NCI-H2227 treated with DMSO at 0.1 percent for 48 hours (cell line): ENCODE measurements at regions not wholly inside any gene's neighbourhood (a gene's known extent, or its start where the extent isn't known, plus 50 kb on each side); places are given as distances from the start of the nearest gene placed in this dataset.

Source experiments
- DNase-seq: peaks from one replicate; lab custom pipeline; 2025; lab: John Stamatoyannopoulos, UW

DNA sequence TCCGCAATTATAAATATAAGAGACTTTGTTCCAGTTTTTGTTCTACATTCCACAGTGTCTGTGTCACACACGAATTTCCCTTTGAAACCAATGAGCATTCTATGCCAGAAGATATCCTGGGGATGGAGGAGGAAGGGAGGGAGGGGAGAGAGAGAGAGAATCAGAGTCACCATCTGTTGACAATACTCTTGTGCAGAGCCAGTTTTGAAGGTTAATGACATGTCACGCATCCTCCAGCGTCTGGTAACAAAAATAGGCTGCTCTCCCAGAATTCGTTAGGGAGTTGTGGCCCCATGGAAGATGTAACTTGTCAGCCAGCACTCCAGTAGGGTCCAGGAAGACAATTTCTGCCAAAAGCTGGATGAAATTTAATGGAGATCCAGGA lies 213.5 kb upstream of the KRR1 start:
- DNase-seq = peak; percentile 86

DNA sequence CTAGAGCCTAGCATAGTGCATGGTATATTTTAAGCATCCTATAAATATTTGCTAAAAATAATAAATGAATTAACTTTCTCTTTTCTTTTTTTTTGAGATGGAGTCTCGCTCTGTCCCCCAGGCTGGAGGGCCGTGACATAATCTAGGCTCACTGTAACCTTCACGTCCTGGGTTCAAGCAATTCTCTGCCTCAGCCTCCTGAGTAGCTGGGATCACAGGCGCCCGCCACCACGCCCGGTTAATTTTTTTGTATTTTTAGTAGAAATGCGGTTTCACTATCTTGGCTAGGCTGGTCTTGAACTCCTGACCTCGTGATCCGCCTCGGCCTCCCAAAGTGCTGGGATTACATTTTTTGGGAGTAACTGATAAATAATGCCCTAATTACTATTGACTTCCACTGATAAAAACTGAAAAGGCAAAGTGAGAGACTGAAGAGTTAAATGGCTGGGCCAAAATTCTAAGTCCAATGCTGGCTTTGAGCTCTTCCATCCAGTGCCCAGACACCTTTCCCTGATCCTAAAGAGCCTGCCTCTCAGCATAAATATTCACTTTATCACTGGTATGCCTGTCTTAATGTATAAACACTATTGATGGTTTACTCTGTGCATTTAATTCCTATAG lies 213.0 kb upstream of the KRR1 start:
- no peak for DNase-seq

DNA sequence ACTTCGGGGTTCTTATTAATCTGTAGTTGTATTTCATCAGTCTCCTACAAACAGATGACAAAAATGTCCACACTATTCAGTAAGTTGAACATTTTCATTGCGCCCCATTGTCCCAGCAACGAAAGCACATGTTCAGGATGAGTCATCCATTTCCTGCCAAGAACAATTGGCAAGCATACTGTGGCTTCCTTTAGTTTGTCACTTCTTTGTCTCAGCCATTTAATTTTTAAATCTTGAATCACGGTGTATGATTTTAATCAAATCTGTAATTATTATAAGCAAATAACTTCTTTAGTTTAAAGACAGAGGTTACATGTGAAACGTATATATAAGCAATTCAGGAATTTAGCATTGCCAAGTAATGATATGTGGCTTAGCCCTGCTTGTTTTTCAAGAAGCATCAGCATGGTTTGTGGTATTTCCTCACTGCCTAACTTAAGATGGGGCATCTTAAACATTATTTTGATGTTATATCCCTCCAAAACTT lies 211.3 kb upstream of the KRR1 start:
- no peak for DNase-seq

DNA sequence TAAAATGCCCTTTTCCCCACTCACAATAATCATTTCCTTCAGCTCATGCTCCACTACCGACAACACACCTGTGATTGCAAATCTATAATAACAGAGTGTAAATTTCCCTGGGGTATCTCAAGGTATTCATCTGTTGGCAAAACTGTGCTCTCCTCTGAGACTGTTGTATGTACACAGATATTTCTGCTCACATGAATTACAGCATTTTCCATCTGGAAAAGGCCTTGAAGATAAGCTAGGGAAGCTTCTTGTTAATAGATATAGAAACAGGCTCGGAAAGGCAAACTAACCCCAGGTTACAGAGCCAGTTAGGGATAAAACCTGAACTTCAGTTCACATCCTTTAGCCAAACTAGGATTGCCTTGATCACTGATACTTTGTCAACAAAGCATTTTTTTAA lies 210.4 kb upstream of the KRR1 start:
- DNase-seq = no peak

DNA sequence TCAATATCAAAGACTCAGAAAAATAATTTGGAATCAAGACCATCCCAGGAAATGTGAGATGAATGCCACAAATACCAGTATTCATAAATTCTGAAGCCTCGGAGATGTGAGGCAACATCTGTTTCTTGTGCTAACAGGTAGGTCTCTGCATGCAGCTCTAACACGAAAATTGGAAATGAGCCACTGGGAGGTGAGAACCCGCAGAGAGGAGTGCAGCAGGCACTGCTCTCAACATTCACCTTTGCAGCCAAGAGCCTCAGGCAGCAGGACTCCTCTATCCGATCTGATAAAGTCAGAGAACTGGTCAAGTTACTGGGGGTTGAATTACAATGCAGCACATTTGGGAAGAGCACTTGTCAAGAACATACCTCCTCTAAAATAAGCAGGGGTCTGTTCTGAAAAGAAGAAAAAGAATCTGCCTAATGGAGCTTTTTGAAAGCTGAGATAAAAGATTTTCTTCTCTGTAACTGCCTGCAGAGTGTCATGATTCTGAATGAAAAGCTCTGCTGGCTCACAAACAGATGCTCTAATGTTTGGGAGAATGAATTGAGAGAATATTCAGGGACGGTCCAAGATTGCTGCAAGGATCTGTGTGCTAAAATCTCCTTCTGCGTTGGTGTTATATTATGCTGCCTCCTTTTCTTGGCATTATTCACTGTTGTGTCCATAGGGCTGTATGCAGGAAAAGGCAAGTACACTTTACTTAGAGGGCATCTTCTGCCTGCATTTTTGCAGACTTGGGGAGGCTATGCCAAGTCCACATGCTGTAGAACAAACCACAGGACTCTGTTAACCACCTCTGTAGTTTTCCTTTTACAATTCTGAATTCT lies 209.6 kb upstream of the KRR1 start:
- no peak for DNase-seq

DNA sequence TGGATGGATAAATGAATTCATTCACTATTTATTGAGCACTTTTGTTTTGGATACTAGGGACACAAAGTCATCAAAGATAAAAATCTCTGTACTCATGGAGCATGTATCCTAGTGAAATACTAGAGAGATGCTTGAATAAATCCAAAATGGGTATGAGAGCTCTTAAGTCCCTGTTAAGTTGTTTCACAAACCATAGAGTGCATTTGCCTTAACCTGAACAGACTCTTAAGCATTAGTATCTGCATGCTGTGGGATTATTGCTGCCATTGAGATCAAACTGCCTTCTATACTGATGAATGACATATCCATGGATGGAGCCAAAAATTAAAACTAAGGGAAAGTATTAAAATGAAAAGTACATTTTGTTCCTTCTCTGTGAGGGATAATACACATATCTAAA lies 206.5 kb upstream of the KRR1 start:
- no peak for DNase-seq

DNA sequence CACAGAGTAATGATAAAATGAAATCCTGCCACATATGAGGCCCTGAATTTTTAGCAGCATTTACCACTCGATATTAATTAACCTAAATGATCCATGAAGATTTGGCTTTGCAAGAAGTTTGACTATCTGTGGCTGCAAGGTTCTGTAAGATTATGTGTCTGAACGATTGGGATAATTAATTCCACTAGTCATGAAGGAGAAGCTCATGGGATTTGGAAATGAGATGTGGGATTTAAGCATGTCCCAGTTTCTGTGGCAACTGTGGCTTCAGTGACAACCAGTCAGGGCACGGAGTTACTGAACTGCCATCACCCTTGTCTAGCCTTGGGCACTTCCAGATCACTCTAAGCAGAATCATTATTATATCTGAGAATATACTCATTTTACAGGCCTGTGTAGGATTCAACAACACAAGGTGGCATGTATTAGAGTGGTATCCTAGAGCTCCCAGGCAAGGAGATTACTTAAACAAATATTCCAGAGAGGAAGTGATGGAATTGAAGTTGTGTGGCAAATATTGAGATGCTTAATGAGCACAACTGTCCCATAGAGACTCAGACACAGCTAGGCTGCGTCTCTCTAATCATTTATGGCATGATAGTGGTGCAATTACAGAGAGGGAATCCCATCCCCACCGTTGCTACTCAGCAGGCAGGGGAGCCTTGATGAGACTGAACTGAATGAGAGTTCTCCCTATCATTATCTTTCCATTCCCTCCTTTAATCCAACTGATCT lies 205.0 kb upstream of the KRR1 start:
- no peak for DNase-seq

DNA sequence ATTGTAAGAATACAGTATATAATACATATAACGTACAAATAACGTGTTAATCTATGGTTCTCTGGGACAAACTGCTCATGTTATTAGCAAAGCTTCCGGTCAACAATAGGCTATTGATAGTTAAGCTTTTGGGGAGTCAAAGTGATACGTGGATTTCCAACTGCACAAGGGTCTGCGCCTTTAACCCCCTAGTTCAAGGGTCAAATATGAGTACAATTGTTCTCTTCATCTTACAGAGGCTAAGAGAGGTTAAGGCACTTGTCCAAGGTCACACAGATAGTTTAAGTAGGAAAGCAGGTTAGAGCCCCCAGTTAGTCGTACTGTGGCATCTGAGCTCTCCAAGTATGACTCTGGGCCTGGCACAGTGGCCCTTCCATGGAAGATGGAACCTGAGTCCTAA lies 204.3 kb upstream of the KRR1 start:
- DNase-seq = no peak

DNA sequence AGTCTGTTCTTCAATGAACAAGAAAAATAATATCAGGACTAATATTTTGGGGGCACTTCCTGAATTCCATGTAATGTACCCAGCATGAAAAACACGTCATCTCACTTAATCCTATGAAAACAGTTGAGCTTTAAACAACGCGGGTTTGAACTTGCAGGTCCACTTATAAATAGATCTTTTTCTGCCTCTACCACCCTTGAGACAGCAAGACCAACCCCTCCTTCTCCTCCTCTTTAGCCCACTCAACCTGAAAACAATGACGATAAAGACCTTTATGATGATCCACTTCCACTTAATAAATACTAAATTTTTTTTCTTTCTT lies 203.9 kb upstream of the KRR1 start:
- no peak for DNase-seq

DNA sequence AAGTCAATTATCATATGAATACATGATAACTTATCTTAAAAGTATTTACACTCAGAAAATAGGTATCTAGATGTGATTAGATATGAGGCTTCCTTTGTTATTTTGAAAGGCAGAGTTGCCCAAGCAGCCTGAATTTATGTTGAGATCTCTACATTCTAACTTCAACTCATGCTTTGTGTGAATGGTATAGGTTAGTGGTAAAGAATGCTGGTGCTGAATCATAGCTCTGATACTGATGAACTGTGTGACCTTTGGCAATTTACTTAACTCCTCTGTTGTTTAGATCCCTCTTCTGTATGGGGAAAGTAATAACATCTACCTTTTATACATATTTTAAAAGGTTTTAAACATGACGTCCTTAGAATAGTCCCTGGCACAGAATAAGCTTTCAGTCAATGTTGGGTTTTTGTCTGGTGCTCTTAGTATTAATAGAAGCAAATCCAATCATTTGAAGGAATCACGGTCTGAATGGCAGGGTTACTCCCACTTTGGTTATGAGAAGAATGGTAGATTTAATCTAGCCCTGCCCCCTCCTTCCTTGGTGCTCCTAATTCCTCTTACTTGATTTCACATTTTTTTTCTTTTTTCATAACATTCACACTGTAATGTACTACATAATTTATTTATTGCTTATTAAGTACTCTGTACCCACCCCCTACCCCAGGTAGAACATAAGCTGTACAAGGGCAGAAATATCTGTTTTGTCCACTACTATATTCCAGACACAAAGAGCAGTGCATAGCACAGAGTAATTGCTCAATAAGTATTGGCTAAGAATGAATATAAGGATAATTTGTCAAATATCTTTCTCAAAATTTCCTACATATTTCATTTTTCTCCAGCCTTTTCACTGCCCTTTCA lies 203.3 kb upstream of the KRR1 start:
- DNase-seq = no peak

DNA sequence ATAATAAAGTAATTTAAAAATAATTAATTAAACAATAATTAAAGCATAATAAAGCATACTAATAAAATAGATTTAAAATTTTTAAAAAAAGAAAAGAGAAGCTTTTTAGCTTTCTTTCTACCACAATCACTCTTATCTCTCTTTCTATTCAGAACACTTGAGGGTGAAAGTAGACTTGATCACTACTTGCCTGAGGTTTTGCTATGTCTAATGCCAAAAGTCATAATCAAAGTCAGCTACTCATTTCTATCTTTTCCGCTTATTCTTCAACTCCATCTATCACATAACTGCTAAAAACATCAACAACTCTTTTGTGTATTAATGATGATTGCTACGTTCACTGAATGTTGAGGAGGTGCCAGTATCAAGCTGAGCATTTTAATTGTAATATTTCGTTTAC lies 202.0 kb upstream of the KRR1 start:
- no peak for DNase-seq

DNA sequence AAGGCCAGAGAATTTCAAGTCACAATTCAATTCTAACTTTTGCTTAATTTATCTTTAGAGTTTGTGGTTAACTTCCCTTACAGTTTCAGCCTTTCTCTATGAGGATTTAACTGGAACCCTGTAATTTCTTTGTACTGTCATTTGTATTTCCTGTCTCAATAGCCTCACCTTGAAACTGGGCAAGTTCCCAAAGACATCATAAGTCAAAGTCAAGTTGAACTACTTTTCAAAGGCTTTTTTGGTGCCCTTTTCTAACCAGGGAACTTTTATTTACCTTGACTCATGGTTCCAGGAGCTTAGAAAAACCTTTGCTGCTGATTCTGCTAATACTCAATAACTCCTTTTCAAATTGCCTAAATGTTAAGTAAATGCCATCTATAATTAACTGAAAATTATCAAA lies 200.8 kb upstream of the KRR1 start:
- DNase-seq = no peak

DNA sequence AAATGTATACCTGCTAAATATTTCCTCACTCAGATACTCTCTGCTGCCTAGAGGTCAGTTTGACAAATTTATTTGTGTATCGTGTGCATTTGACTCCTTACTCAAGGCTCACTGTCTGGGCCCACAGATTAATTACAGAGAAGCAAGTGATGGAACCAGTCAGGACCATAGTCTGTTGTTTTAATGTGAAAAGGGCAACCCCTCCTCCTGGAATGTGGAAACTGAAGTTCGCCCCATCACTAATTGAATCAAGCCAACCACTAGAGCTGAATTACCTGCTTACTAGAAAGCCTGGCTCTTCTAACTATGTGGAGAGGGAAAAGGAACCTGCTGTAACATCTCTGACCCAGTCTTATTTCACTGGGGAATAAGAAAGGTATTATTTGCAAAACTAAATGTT lies 199.9 kb upstream of the KRR1 start:
- DNase-seq = no peak

DNA sequence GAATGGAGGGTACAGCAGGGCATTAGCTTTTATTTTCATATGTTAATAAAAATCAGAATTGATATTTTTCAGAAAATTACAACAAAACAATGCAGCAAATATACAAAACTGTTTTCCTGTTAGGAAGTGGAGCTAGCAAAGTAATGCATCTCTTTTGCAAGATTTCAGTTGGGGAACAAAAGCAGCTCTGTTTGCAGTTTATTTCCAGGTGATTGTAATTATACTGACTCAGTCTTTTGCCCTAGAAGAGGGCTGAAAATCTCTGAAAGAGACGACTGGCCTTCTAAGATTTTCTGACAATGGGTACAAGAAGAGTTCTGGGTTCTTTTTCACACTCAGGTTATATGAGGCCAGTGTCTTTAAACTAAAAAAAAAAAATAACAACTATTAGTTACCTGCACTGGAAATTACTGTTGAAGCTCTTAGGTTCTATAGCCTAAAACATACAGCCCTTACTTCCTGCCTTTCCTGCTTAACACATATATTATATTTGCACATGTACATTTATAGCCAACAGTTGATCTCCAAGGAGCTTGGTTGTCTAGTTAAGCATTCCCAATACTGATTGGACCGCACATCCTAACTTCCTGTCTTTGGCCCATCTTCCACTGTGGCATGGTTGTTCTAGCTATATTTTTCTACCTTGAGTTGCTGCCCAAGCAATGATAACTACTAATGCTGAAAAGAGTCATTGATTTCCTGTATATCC lies 199.1 kb upstream of the KRR1 start:
- DNase-seq = no peak

DNA sequence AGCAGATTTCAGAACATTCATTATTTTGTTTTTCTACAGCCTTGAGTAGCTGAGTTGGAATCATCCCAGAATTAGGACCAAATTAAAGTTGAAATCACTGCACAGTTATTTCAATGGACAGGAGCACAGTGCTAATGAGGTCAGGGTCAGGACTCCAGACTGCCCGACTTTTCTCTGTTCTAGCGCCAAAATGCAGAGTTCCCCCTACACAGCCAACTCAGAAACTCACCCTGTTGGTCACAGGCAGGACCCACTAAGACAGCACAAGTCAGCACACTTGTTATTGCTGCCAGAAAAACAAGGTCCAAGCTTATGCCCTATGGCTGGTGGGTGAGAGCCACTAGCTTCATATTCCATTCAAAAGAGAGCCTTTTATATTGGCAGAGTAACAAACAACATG lies 198.1 kb upstream of the KRR1 start:
- no peak for DNase-seq

DNA sequence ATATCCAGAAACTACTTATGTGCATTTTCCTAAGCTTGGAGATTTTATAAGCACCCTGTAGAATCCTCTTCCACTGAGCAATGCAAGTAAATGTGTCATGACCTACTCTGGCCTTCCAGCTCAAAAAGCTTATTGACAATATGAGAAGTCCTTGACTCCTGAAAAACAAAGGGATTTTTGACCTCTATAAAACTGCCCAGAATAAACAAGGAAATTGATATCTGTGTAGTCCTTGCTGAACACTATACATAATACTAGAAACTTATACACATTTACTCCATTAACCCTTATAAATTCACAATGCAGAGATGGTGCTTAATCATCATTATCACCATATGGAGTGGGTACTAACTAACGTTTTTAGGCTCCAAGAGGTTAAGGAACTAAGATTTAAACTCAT lies 197.4 kb upstream of the KRR1 start:
- DNase-seq = no peak

DNA sequence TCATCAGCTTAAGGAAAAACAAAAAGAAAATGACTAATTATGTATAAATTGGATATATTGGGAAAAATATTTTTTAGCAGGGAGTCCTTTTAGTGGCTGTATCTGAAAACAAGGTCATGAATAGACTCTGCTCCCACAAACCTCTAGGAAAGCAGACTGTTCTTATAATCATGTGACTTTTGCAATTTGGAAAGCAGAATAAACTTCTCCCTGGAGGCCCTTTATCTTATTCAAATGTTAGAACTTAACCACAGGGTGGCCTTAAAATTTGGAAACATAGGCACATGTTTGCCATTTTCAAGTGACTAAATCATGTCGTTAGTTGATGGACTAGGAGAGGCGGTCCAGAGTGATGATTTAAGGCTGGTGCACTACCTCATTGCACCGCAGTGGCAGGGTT lies 196.6 kb upstream of the KRR1 start:
- no peak for DNase-seq

DNA sequence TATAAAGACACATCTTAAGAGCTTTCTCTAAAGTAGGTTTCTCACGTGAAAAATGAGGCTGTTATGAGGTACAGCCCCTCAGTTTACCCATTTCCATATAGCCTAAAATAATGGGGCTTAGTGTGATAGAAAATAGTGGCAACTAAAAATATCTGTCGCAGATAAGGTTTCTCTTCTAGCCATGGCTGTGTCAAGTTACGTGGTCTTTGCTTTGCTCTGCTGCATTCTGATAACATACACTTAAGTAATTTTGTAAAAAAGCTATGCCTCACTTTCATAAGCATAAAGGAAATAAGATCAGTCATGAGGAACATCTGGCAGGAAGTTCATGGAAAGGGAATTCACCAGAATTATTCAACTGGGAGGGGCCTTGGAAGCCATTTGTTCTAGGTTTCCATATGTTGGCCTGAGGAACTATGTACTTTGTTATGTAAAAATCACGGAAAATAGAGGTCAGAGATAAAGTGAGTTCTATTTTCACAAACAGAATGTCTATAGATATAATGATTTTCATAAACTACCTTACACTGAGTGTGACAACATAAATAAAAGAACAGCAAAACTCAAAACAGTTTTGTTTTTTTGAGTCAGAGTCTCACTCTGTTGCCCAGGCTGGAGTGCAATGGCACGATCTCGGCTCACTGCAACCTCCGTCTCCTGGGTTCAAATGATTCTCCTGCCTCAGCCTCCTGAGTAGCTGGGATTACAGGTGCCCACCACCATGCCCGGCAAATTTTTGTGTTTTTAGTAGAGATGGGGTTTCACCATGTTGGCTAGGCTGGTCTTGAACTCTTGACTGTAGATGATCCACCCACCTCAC lies 195.6 kb upstream of the KRR1 start:
- DNase-seq = no peak

DNA sequence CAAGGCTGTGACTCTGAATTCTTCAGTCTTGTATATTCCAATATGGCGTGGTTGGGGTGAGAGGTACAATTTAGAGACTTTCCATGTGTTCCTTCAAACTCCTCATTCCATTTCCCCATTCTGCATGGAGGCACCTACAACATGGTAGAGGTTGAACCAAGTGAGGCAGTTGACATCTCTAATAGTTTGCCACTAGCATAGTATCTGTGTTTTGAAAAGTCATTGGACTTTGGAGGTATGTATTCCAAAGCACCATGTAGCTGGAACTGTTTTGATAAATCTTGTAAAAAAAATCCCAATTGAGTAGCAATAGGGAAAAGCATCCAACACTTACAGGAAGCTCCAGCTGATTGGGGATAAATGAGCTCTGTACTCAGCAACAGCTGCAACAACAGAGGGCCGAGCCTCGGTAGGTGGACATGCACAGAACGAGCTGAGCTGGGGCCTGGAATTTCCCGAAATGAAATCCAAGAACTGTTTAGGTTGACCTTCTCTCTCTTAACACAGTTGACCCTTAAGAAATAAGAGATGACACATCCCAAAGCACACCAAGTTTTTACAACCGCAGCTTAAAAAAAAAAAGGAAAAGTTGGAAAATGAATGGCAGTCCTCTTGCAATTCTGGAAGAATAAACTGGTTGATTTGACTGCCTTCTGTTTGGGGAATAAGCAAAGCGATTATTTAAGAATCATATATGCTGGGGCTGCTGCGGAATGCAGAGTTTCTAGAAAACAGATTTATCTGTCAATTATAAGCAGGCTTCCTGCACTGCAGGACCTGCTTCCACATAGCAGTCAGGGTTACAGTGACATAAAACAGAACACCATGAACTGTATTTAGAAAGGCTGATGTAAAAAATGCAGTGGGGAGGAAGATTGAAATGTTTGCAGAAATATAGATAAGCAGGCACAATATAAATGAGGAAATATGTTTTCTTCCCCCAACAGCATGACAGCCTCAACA lies 194.6 kb upstream of the KRR1 start:
- peak; percentile 29 for DNase-seq

DNA sequence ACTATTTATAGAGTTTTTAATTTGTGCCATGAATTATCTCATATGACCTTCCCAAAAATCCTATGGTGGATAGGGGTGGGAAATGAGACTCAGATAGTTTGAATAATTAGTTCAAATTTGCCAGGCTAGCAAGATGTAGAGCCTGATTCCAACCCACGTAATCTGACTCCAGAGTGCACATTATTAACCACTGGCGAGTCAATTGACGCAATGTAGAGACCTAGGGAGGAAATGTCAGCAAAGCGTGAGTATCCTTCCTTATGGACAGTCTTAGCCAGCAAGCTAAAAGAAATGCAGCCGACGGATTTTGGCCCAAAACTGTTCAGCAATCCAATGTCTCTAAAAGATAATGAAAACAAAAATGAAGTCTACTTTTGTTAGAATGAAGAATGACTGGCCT lies 193.3 kb upstream of the KRR1 start:
- DNase-seq = no peak
